ENCODE measurements at regions not wholly inside any gene's neighbourhood (a gene's known extent, or its start where the extent isn't known, plus 50 kb on each side); places are given as distances from the start of the nearest gene placed in this dataset.
A peak's percentile ranks its signal among the peaks of the same experiment; 100 is the strongest.

GRCh38 chr2:8582191-8582590, 99.7 kb upstream of the ID2 start:
- TF ChIP-seq, protein P1, sequence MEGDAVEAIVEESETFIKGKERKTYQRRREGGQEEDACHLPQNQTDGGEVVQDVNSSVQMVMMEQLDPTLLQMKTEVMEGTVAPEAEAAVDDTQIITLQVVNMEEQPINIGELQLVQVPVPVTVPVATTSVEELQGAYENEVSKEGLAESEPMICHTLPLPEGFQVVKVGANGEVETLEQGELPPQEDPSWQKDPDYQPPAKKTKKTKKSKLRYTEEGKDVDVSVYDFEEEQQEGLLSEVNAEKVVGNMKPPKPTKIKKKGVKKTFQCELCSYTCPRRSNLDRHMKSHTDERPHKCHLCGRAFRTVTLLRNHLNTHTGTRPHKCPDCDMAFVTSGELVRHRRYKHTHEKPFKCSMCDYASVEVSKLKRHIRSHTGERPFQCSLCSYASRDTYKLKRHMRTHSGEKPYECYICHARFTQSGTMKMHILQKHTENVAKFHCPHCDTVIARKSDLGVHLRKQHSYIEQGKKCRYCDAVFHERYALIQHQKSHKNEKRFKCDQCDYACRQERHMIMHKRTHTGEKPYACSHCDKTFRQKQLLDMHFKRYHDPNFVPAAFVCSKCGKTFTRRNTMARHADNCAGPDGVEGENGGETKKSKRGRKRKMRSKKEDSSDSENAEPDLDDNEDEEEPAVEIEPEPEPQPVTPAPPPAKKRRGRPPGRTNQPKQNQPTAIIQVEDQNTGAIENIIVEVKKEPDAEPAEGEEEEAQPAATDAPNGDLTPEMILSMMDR (conservative IDR thresholded peaks at IDR 0.05; ENCODE audit: control insufficient read depth, insufficient read depth, low read depth, low read length): no peak
- no peak overlapping the region for H3K4me3 ChIP-seq (ENCODE audit: control insufficient read depth, low read depth, low read length)
- DNase-seq (ENCODE audit: low read depth): no peak

DNA sequence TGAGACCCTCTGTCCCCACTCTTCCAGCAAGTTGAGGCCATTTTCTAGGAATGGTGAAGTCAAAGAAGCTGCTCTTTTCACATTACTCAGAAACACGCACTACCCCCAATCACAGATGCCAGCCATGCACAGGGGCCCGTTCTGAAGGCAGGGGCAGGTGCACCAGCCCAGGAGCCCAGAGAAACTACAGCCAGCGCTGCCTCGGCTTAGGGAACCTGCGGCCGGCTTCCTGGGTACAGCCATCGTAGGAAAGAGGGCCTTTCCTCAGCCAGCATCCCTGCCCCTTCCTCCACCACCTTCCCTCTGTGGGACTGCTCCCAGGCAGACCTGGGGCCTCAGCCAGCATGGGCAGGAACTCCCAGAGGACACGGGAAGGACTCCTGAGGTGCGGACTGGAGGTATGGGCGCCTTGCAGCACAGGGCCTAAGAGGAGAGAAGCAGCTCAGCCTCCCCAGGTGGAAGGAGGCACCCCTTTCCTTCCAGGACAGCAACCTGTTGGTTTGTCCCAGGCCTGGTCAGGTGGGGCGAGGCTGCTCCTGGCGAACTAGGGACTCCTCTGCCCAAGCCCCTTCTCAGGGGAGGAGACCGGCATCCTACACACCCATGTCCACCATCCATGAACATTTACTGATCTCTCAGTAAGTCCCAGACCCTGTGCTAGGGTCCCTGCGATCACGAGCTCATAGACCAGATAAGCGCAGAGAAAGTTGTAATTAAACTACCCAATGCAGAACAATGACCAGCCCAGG, 99.0 kb upstream of the ID2 start:
- DNase-seq (ENCODE audit: low read depth): no peak
- TF ChIP-seq, protein P1 (conservative IDR thresholded peaks at IDR 0.05; ENCODE audit: control insufficient read depth, insufficient read depth, low read depth, low read length): no peak
- H3K4me3 ChIP-seq (ENCODE audit: control insufficient read depth, low read depth, low read length): no peak overlapping the region

DNA sequence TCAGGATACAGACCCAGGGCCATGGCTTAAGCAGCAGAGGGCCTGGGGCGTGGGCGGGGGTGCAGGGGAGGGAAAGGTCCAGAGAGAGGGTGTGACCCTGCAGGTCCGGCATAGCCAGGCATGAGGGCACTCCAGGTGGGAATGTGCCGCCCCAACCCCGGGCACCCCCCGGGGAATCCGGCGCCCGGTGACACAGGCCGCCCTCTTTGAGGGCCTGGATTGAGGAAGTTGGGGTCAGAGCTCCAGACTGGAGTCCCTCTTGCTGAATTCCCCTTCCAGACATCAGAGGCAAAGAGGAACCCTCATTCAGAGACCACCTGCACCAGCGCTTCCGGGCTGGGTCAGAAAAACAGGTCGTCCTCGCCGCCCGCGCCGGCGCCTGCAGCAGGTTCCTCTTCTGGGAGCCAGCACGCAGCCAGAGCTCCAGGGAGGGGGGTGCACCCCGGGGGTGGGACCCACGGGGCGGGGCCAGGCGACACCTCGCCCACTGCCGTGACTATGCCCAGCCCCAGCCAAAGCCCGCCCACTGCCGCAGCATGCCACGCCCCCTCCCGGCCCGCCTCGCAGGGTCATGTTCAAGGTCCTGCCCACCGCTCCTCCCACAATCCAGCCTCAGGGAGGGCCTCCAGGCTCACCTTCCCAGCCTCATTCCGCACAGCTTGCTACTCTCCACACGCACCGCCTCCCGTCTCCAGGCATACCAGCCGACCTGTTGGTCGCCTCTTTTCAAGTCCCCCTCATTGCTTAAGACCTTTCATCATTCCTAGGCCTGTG, 98.3 kb upstream of the ID2 start:
- peak; percentile 28 for DNase-seq (ENCODE audit: low read depth)
- no peak overlapping the region for H3K4me3 ChIP-seq (ENCODE audit: control insufficient read depth, low read depth, low read length)
- TF ChIP-seq, protein P1 (conservative IDR thresholded peaks at IDR 0.05; ENCODE audit: control insufficient read depth, insufficient read depth, low read depth, low read length): no peak

- H3K4me3 ChIP-seq (ENCODE audit: control insufficient read depth, low read depth, low read length): no peak overlapping the region
- DNase-seq (ENCODE audit: low read depth): no peak
- TF ChIP-seq, protein P1 (conservative IDR thresholded peaks at IDR 0.05; ENCODE audit: control insufficient read depth, insufficient read depth, low read depth, low read length): no peak
Observed at GRCh38 chr2:8584174-8585066, 97.4 kb upstream of the ID2 start.

- no peak for DNase-seq (ENCODE audit: low read depth)
- TF ChIP-seq, protein P1 (conservative IDR thresholded peaks at IDR 0.05; ENCODE audit: control insufficient read depth, insufficient read depth, low read depth, low read length): no peak
- no peak overlapping the region for H3K4me3 ChIP-seq (ENCODE audit: control insufficient read depth, low read depth, low read length)
Observed at GRCh38 chr2:8586457-8587051, 95.3 kb upstream of the ID2 start.

DNA sequence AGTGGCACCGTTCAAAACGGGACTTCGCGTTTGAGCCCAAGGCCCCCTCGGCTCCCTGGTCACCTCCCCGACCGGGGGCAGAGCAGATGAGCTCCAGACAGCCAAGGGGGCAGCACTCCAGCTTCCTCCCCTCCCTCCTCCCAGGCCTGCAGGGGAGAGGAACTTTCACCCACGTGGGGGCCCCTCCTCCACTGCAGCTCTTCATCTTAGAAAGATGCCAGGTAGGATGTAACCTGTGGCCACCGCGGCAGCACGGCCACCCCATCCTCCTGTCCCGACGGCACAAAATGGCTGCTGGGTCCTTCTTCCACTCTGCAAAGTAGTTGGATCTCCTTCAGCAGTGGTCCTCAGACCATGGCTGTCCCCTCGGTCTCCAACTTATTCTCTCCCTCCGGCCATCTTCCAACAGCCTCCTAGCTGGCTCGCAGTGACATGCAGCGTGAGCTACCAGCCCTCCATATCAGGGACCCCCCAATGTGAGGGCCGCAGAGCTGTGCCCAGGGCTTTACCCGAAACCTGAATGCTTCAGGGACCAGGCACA, 94.5 kb upstream of the ID2 start:
- TF ChIP-seq, protein P1 (conservative IDR thresholded peaks at IDR 0.05; ENCODE audit: control insufficient read depth, insufficient read depth, low read depth, low read length): no peak
- no peak for DNase-seq (ENCODE audit: low read depth)
- H3K4me3 ChIP-seq (ENCODE audit: control insufficient read depth, low read depth, low read length): no peak overlapping the region

All from fibroblast of mammary gland (primary cell).